Vagina (tissue), 2 donors: ENCODE measurements at regions not wholly inside any gene's neighbourhood (a gene's known extent, or its start where the extent isn't known, plus 50 kb on each side); places are given as distances from the start of the nearest gene placed in this dataset.
"Not testable (repeated sequence)": the region's sequence is repeated elsewhere in the genome, so short reads cannot be mapped to it uniquely, and the experiment has no call there.

ENCODE experiments used
- DNase-seq, 2 donors: peaks; one replicate each; pipeline ENCODE4 v3.0.0-alpha.2; 2017; ENCODE audit errors: extremely low spot score in 2 of 2
- H3K27ac ChIP-seq: fragments of 200-600 bp; sonication (generic); one replicate; pipeline ENCODE4 v1.5.1; 2019
- H3K27me3 ChIP-seq: fragments of 200-600 bp; sonication (generic); one replicate; pipeline ENCODE4 v1.5.1; 2019
- H3K36me3 ChIP-seq, 2 donors: fragments of 200-600 bp; sonication (generic); one replicate each; pipeline ENCODE4 v1.5.1; 2017 to 2019
- H3K4me1 ChIP-seq: fragments of 200-600 bp; sonication (generic); one replicate; pipeline ENCODE4 v1.5.1; 2019
- H3K4me3 ChIP-seq, 2 donors: fragments of 200-600 bp; sonication (generic); 1 replicate in 1 of 2; 2 replicates in 1 of 2; pipeline ENCODE4 v1.5.1; 2016 to 2019
- H3K9me3 ChIP-seq: fragments of 200-600 bp; sonication (generic); one replicate; pipeline ENCODE4 v1.5.1; 2019
- POLR2A ChIP-seq, 2 donors: fragments of 450-650 bp; IDR thresholded peaks; one replicate each; pipeline ENCODE4 v1.6.1; 2017; ENCODE audit warnings: antibody characterized with exemption in 2 of 2, mild to moderate bottlenecking in 2 of 2, moderate library complexity in 2 of 2
- POLR2AphosphoS5 ChIP-seq, 2 donors: sonication (generic); formaldehyde crosslinking; IDR thresholded peaks; one replicate each; pipeline ENCODE4 v1.9.0; 2017; ENCODE audit warnings: antibody characterized with exemption in 2 of 2, mild to moderate bottlenecking in 2 of 2, low read depth in 1 of 2; ENCODE audit not compliant: insufficient read depth in 1 of 2
- intact Hi-C: fragments of 100-400 bp; cut with DNase I; formaldehyde crosslinking; loops from one replicate; pipeline ENCODE4 v1.15.1; 2023
- TF ChIP-seq, protein P1 (sequence below), 3 experiments: fragments of 450-650 bp in 2 of 3; fragments of 200-600 bp in 1 of 3; sonication (generic) in 1 of 3; IDR thresholded peaks; one replicate each; pipeline ENCODE4 v1.5.1; 2017 to 2019; ENCODE audit warnings: antibody characterized with exemption in 3 of 3, mild to moderate bottlenecking in 2 of 3, moderate library complexity in 2 of 3

DNA sequence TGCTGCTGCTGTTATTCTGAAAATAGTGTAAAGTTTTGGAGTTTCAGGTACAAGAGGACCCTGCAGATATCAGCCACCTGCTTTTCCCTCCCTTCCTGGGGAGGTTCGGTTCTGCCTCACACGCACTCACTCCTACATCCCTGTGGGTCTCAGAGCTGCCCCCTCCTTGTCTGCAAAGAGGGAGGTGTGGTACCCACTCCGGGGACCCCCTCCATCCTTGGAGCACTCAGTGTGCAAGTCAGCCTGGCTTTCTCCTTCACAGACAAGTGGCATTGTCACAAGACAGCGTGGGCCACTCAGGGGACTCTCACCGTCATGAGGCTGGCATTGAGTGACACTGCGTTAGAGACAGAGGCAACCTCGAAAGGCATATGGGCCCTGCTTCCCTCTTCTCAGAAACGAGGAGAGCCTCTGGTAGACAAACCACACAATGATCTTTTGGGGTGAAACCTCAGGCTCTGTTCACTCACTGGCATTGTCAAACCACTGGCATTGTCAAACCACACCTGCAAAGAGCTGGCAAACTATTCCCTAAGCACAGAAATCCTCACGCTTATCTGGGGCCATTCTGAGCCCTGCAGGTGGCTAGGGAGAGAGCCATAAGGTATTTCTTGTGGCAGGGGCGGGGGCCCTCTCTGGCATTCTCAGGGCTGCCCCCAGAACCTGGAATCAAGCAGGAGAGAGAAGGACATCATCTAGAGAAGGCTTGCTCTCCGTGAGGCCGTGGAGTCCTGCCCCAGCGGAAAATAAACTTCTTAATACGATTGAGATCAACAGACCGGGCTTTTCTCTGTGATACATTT is 285.0 kb downstream of the SHOX start:
- TF ChIP-seq POLR2A (IDR thresholded peaks at IDR 0.05) (no peak), POLR2AphosphoS5 (IDR thresholded peaks at IDR 0.05; ENCODE audit: insufficient read depth in 1 of 2, low read depth in 1 of 2) (no peak)
- TF ChIP-seq, protein P1, sequence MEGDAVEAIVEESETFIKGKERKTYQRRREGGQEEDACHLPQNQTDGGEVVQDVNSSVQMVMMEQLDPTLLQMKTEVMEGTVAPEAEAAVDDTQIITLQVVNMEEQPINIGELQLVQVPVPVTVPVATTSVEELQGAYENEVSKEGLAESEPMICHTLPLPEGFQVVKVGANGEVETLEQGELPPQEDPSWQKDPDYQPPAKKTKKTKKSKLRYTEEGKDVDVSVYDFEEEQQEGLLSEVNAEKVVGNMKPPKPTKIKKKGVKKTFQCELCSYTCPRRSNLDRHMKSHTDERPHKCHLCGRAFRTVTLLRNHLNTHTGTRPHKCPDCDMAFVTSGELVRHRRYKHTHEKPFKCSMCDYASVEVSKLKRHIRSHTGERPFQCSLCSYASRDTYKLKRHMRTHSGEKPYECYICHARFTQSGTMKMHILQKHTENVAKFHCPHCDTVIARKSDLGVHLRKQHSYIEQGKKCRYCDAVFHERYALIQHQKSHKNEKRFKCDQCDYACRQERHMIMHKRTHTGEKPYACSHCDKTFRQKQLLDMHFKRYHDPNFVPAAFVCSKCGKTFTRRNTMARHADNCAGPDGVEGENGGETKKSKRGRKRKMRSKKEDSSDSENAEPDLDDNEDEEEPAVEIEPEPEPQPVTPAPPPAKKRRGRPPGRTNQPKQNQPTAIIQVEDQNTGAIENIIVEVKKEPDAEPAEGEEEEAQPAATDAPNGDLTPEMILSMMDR (IDR thresholded peaks at IDR 0.05): no peak
- no peak overlapping the region for H3K4me3 ChIP-seq
- no peaks in the 10 kb centered on the region for H3K4me1 ChIP-seq
- intact Hi-C loops: no loop called here
- no peak overlapping the region for H3K27ac ChIP-seq
- H3K27me3 ChIP-seq: no peaks in the 10 kb centered on the region
- no peak for DNase-seq
- no peaks in the 10 kb centered on the region for H3K36me3 ChIP-seq
- H3K9me3 ChIP-seq: no peaks in the 10 kb centered on the region

DNA sequence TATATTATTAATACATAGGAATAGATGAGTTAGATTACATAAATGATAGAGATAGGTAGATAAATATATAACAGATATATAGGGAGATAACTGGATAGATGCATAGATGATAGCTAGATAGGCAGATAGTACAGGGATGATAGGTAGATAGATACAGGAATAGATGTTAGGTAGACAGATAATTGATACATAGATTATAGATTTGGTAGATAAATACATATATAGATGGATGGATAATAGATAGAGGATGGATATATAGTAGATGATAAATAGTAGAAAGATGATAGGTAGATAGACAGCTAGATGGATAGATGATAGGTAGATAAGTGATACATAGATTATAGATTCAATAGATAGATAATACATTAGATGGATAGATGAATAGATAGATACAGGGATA is 283.6 kb downstream of the SHOX start:
- intact Hi-C loops: no loop called here
- Histone ChIP-seq H3K9me3 (no peaks in the 10 kb centered on the region), H3K4me1 (no peaks in the 10 kb centered on the region), H3K27ac (no peak overlapping the region), H3K4me3 (no peak overlapping the region), H3K27me3 (no peaks in the 10 kb centered on the region), H3K36me3 (no peaks in the 10 kb centered on the region)
- TF ChIP-seq POLR2AphosphoS5 (IDR thresholded peaks at IDR 0.05; ENCODE audit: insufficient read depth in 1 of 2, low read depth in 1 of 2) (no peak), POLR2A (IDR thresholded peaks at IDR 0.05) (no peak)
- TF ChIP-seq, protein P1 (IDR thresholded peaks at IDR 0.05): no peak
- DNase-seq: no peak

DNA sequence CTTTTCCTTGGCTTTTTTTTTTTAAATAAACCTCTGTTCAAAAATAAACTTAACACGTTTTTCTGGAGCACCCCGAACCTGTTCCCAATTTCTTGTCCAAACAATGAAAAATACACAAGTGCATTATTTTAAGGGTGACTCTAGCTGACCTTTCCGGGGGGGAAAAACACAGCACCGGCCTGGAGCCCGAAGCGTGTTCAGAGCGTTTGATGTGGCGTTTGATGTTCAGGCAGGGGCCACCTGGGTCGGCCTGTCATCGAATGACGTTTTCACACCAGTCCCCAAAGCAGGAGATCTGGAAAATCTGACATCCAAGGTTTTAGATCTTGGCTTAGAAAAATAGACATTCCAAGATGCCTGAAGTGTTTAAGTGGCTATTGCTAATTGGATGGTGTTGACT is 282.1 kb downstream of the SHOX start:
- H3K4me3 ChIP-seq: no peak overlapping the region
- DNase-seq: no peak
- H3K4me1 ChIP-seq: no peaks in the 10 kb centered on the region
- H3K36me3 ChIP-seq: no peaks in the 10 kb centered on the region
- intact Hi-C loops: no loop called here
- H3K9me3 ChIP-seq: no peaks in the 10 kb centered on the region
- no peak for TF ChIP-seq POLR2AphosphoS5 (IDR thresholded peaks at IDR 0.05; ENCODE audit: insufficient read depth in 1 of 2, low read depth in 1 of 2)
- TF ChIP-seq POLR2A (IDR thresholded peaks at IDR 0.05): no peak
- TF ChIP-seq, protein P1 (IDR thresholded peaks at IDR 0.05): no peak
- no peaks in the 10 kb centered on the region for H3K27me3 ChIP-seq
- H3K27ac ChIP-seq: no peak overlapping the region

DNA sequence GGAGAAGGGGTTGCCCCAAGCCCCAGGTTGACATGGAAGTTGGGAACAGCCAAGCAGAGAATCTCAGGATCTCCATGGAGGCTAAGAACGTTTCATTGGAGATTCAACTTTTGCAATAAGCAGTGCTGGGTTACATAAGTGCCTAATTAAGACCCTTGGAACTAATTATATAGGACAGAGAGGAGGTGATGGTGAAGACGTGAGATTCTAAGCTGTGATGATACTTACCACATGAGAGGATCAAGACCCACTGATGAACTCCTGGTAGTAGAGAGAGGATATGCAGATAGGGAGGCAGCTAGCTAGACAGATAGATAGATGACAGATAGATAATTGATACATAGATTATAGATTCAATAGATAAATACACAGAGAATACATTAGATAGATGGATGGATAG is 278.5 kb downstream of the SHOX start:
- H3K27me3 ChIP-seq, H3K36me3 ChIP-seq, H3K4me1 ChIP-seq, H3K4me3 ChIP-seq, H3K27ac ChIP-seq, H3K9me3 ChIP-seq, intact Hi-C loops, DNase-seq: not testable (repeated sequence)

DNA sequence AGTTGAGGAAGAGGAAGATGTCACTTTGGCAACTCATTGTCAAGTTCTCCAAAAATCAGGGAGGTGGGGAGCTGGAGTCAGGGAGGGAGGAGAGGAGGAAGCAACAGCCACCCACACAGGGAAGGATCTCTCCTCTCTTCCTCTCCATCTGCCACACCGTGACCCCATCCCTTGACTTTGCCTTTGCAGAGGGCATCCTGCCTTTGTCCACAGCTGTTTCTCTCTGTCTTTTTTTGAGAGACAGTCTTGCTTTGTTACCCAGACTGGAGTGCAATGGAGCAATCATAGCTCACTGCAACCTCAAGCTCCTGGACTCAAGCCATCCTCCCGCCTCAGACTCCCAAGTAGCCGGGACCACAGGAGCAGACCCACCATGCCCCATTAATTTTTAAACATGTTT is 276.0 kb downstream of the SHOX start:
- no peaks in the 10 kb centered on the region for H3K9me3 ChIP-seq
- no peaks in the 10 kb centered on the region for H3K27me3 ChIP-seq
- H3K4me1 ChIP-seq: no peaks in the 10 kb centered on the region
- no peak overlapping the region for H3K4me3 ChIP-seq
- intact Hi-C loops: no loop called here
- DNase-seq: no peak
- H3K36me3 ChIP-seq: no peaks in the 10 kb centered on the region
- TF ChIP-seq, protein P1 (IDR thresholded peaks at IDR 0.05): no peak
- no peak for TF ChIP-seq POLR2A (IDR thresholded peaks at IDR 0.05)
- TF ChIP-seq POLR2AphosphoS5 (IDR thresholded peaks at IDR 0.05; ENCODE audit: insufficient read depth in 1 of 2, low read depth in 1 of 2): no peak
- no peak overlapping the region for H3K27ac ChIP-seq
